ENCODE measurements at regions not wholly inside any gene's neighbourhood (a gene's known extent, or its start where the extent isn't known, plus 50 kb on each side); places are given as distances from the start of the nearest gene placed in this dataset.

GRCh38 chr6:20001286-20001685 lies 164.1 kb downstream of the ID4 start:
- Histone ChIP-seq H3K56ac (ENCODE audit: low read length) (no peak overlapping the region), H3K9ac (ENCODE audit: low read length) (no peak overlapping the region), H2BK15ac (replicated peaks; ENCODE audit: low read depth) (no peak overlapping the region), H2AK5ac (ENCODE audit: low read length) (no peak overlapping the region), H3K36me3 (ENCODE audit: control insufficient read depth, insufficient read depth, low read length) (no peaks in the 10 kb centered on the region), H2BK5ac (ENCODE audit: low read length) (no peak overlapping the region), H4K8ac (ENCODE audit: low read depth, low read length) (no peak overlapping the region), H3K4me1 (ENCODE audit: control insufficient read depth, low read depth, low read length) (no peaks in the 10 kb centered on the region), H3K79me2 (ENCODE audit: control insufficient read depth, insufficient read depth, low read length) (no peaks in the 10 kb centered on the region), H3K18ac (ENCODE audit: low read length) (no peak overlapping the region), H3K27ac (ENCODE audit: low read depth, low read length) (no peak overlapping the region), H3K4ac (ENCODE audit: low read depth, low read length) (no peak overlapping the region), H3K4me2 (ENCODE audit: low read length) (no peak overlapping the region), H2BK120ac (ENCODE audit: low read depth, low read length) (no peak overlapping the region), H4K5ac (ENCODE audit: low read length) (no peak overlapping the region), H3K79me1 (ENCODE audit: low read length) (no peaks in the 10 kb centered on the region), H3K23ac (ENCODE audit: low read length) (no peak overlapping the region), H3K4me3 (ENCODE audit: low read length) (no peak overlapping the region), H3K27me3 (ENCODE audit: insufficient read depth, low read length, poor library complexity) (no peaks in the 10 kb centered on the region)
- no peak for DNase-seq
- WGBS (ENCODE audit: extremely low coverage, insufficient coverage, low lambda C conversion rate), result no CpG with 5 or more reads among the region's 4 CpGs

GRCh38 chr6:20006037-20006436 lies 168.9 kb downstream of the ID4 start:
- Histone ChIP-seq H2BK120ac (ENCODE audit: low read depth, low read length) (no peak overlapping the region), H3K36me3 (ENCODE audit: control insufficient read depth, insufficient read depth, low read length) (no peaks in the 10 kb centered on the region), H3K79me1 (ENCODE audit: low read length) (no peaks in the 10 kb centered on the region), H2AK5ac (ENCODE audit: low read length) (no peak overlapping the region), H2BK5ac (ENCODE audit: low read length) (no peak overlapping the region), H3K18ac (ENCODE audit: low read length) (no peak overlapping the region), H3K4me3 (ENCODE audit: low read length) (no peak overlapping the region), H3K27ac (ENCODE audit: low read depth, low read length) (no peak overlapping the region), H3K79me2 (ENCODE audit: control insufficient read depth, insufficient read depth, low read length) (no peaks in the 10 kb centered on the region), H3K56ac (ENCODE audit: low read length) (no peak overlapping the region), H3K23ac (ENCODE audit: low read length) (no peak overlapping the region), H3K27me3 (ENCODE audit: insufficient read depth, low read length, poor library complexity) (no peaks in the 10 kb centered on the region), H3K4me1 (ENCODE audit: control insufficient read depth, low read depth, low read length) (no peaks in the 10 kb centered on the region), H4K8ac (ENCODE audit: low read depth, low read length) (no peak overlapping the region), H3K4me2 (ENCODE audit: low read length) (no peak overlapping the region), H3K4ac (ENCODE audit: low read depth, low read length) (no peak overlapping the region), H4K5ac (ENCODE audit: low read length) (no peak overlapping the region), H3K9ac (ENCODE audit: low read length) (no peak overlapping the region), H2BK15ac (replicated peaks; ENCODE audit: low read depth) (no peak overlapping the region)
- DNase-seq, result no peak
- WGBS (ENCODE audit: extremely low coverage, insufficient coverage, low lambda C conversion rate), result no CpG with 5 or more reads among the region's 2 CpGs

GRCh38 chr6:20008131-20008530 lies 171.0 kb downstream of the ID4 start:
- H2AK5ac ChIP-seq (ENCODE audit: low read length), result no peak overlapping the region

GRCh38 chr6:20013066-20013861 lies 176.1 kb downstream of the ID4 start:
- H3K23ac ChIP-seq (ENCODE audit: low read length), result no peak overlapping the region
- H3K36me3 ChIP-seq (ENCODE audit: control insufficient read depth, insufficient read depth, low read length), result no peaks in the 10 kb centered on the region
- no peak overlapping the region for H2AK5ac ChIP-seq (ENCODE audit: low read length)
- no CpG with 5 or more reads among the region's 13 CpGs for WGBS (ENCODE audit: extremely low coverage, insufficient coverage, low lambda C conversion rate)
- no peak overlapping the region for H3K4me3 ChIP-seq (ENCODE audit: low read length)
- no peaks in the 10 kb centered on the region for H3K4me1 ChIP-seq (ENCODE audit: control insufficient read depth, low read depth, low read length)
- H3K79me1 ChIP-seq (ENCODE audit: low read length), result no peaks in the 10 kb centered on the region
- H3K9ac ChIP-seq (ENCODE audit: low read length), result no peak overlapping the region
- no peak overlapping the region for H3K4me2 ChIP-seq (ENCODE audit: low read length)
- DNase-seq, result no peak
- H3K18ac ChIP-seq (ENCODE audit: low read length), result no peak overlapping the region
- no peak overlapping the region for H2BK120ac ChIP-seq (ENCODE audit: low read depth, low read length)
- no peak overlapping the region for H2BK15ac ChIP-seq (replicated peaks; ENCODE audit: low read depth)
- H3K79me2 ChIP-seq (ENCODE audit: control insufficient read depth, insufficient read depth, low read length), result no peaks in the 10 kb centered on the region
- H3K27me3 ChIP-seq (ENCODE audit: insufficient read depth, low read length, poor library complexity), result no peaks in the 10 kb centered on the region
- no peak overlapping the region for H3K27ac ChIP-seq (ENCODE audit: low read depth, low read length)
- no peak overlapping the region for H3K4ac ChIP-seq (ENCODE audit: low read depth, low read length)
- H4K8ac ChIP-seq (ENCODE audit: low read depth, low read length), result no peak overlapping the region
- H2BK5ac ChIP-seq (ENCODE audit: low read length), result no peak overlapping the region
- no peak overlapping the region for H4K5ac ChIP-seq (ENCODE audit: low read length)
- no peak overlapping the region for H3K56ac ChIP-seq (ENCODE audit: low read length)

More at GRCh38 chr6:20008131-20008530, 171.0 kb downstream of the ID4 start:
- Histone ChIP-seq H3K9ac (ENCODE audit: low read length) (no peak overlapping the region), H2BK5ac (ENCODE audit: low read length) (no peak overlapping the region), H3K4ac (ENCODE audit: low read depth, low read length) (no peak overlapping the region), H3K4me3 (ENCODE audit: low read length) (no peak overlapping the region), H3K36me3 (ENCODE audit: control insufficient read depth, insufficient read depth, low read length) (no peaks in the 10 kb centered on the region), H2BK120ac (ENCODE audit: low read depth, low read length) (no peak overlapping the region), H3K27ac (ENCODE audit: low read depth, low read length) (no peak overlapping the region), H3K56ac (ENCODE audit: low read length) (no peak overlapping the region), H3K4me2 (ENCODE audit: low read length) (no peak overlapping the region), H3K18ac (ENCODE audit: low read length) (no peak overlapping the region), H3K79me2 (ENCODE audit: control insufficient read depth, insufficient read depth, low read length) (no peaks in the 10 kb centered on the region), H3K27me3 (ENCODE audit: insufficient read depth, low read length, poor library complexity) (no peaks in the 10 kb centered on the region), H3K4me1 (ENCODE audit: control insufficient read depth, low read depth, low read length) (no peaks in the 10 kb centered on the region), H2BK15ac (replicated peaks; ENCODE audit: low read depth) (no peak overlapping the region), H4K8ac (ENCODE audit: low read depth, low read length) (no peak overlapping the region), H4K5ac (ENCODE audit: low read length) (no peak overlapping the region), H3K23ac (ENCODE audit: low read length) (no peak overlapping the region), H3K79me1 (ENCODE audit: low read length) (no peaks in the 10 kb centered on the region)
- no peak for DNase-seq
- no CpG with 5 or more reads among the region's 1 CpG for WGBS (ENCODE audit: extremely low coverage, insufficient coverage, low lambda C conversion rate)

DNA sequence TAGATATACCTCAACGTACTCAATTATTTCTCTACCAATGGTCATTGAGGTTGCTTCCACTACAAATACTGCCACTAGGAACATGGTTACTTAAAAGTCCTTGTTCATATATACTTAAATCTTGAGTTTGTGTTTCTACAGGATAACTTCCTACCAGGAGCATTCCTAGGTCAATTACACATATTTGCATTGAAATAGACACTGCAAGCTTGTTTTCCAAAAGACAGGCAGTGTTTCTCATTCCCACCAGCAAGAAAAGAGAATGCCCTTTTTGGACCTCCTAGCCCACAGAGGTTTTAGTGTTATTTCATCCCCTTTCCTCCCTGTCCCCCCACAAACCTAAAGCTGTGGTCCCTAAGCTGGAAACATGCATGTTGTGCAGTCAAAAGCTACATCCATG lies 177.3 kb downstream of the ID4 start:
- H3K4ac ChIP-seq (ENCODE audit: low read depth, low read length), result no peak overlapping the region
- no peaks in the 10 kb centered on the region for H3K79me1 ChIP-seq (ENCODE audit: low read length)
- H3K36me3 ChIP-seq (ENCODE audit: control insufficient read depth, insufficient read depth, low read length), result no peaks in the 10 kb centered on the region
- WGBS (ENCODE audit: extremely low coverage, insufficient coverage, low lambda C conversion rate), result no CpG with 5 or more reads among the region's 1 CpG
- no peak overlapping the region for H3K56ac ChIP-seq (ENCODE audit: low read length)
- H3K9ac ChIP-seq (ENCODE audit: low read length), result no peak overlapping the region
- H3K4me3 ChIP-seq (ENCODE audit: low read length), result no peak overlapping the region
- no peak overlapping the region for H2BK15ac ChIP-seq (replicated peaks; ENCODE audit: low read depth)
- no peak overlapping the region for H3K4me2 ChIP-seq (ENCODE audit: low read length)
- no peak overlapping the region for H2BK120ac ChIP-seq (ENCODE audit: low read depth, low read length)
- H3K23ac ChIP-seq (ENCODE audit: low read length), result no peak overlapping the region
- no peak overlapping the region for H2AK5ac ChIP-seq (ENCODE audit: low read length)
- no peaks in the 10 kb centered on the region for H3K79me2 ChIP-seq (ENCODE audit: control insufficient read depth, insufficient read depth, low read length)
- H4K5ac ChIP-seq (ENCODE audit: low read length), result no peak overlapping the region
- H3K4me1 ChIP-seq (ENCODE audit: control insufficient read depth, low read depth, low read length), result no peaks in the 10 kb centered on the region
- H3K18ac ChIP-seq (ENCODE audit: low read length), result no peak overlapping the region
- no peak overlapping the region for H3K27ac ChIP-seq (ENCODE audit: low read depth, low read length)
- no peak overlapping the region for H2BK5ac ChIP-seq (ENCODE audit: low read length)
- no peak overlapping the region for H4K8ac ChIP-seq (ENCODE audit: low read depth, low read length)
- no peaks in the 10 kb centered on the region for H3K27me3 ChIP-seq (ENCODE audit: insufficient read depth, low read length, poor library complexity)
- DNase-seq, result no peak

DNA sequence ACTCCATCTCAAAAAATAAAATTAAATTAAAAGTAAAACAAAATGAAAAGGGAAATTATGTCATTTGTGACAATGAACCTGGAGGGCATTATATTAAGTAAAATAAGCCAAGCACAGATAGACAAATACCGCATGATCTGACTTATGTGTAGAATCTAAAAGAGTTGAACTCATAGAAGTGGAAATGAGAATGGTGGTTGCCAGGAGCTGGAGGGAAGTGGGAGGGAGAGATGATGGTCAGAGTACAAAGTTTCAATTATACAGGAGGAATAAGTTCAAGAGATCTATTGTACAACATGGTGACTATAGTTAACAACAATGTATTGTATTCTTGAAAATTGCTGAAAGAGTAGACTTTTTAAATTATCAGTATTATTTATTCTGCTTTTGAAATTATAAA lies 183.4 kb downstream of the ID4 start:
- no peak overlapping the region for H4K8ac ChIP-seq (ENCODE audit: low read depth, low read length)

More for the DNA sequence above, 183.4 kb downstream of the ID4 start:
- no peak overlapping the region for H2BK5ac ChIP-seq (ENCODE audit: low read length)
- H3K4ac ChIP-seq (ENCODE audit: low read depth, low read length), result no peak overlapping the region
- no peak overlapping the region for H3K9ac ChIP-seq (ENCODE audit: low read length)
- H3K36me3 ChIP-seq (ENCODE audit: control insufficient read depth, insufficient read depth, low read length), result no peaks in the 10 kb centered on the region
- no peaks in the 10 kb centered on the region for H3K79me1 ChIP-seq (ENCODE audit: low read length)
- no peaks in the 10 kb centered on the region for H3K79me2 ChIP-seq (ENCODE audit: control insufficient read depth, insufficient read depth, low read length)
- no peak overlapping the region for H3K56ac ChIP-seq (ENCODE audit: low read length)
- H3K4me3 ChIP-seq (ENCODE audit: low read length), result no peak overlapping the region
- no CpG with 5 or more reads among the region's 1 CpG for WGBS (ENCODE audit: extremely low coverage, insufficient coverage, low lambda C conversion rate)
- no peak overlapping the region for H2AK5ac ChIP-seq (ENCODE audit: low read length)
- no peak overlapping the region for H3K23ac ChIP-seq (ENCODE audit: low read length)
- DNase-seq, result no peak
- H3K4me1 ChIP-seq (ENCODE audit: control insufficient read depth, low read depth, low read length), result no peaks in the 10 kb centered on the region
- H3K18ac ChIP-seq (ENCODE audit: low read length), result no peak overlapping the region
- no peak overlapping the region for H3K4me2 ChIP-seq (ENCODE audit: low read length)
- H2BK120ac ChIP-seq (ENCODE audit: low read depth, low read length), result no peak overlapping the region
- no peak overlapping the region for H2BK15ac ChIP-seq (replicated peaks; ENCODE audit: low read depth)
- H4K5ac ChIP-seq (ENCODE audit: low read length), result no peak overlapping the region
- H3K27me3 ChIP-seq (ENCODE audit: insufficient read depth, low read length, poor library complexity), result no peaks in the 10 kb centered on the region
- no peak overlapping the region for H3K27ac ChIP-seq (ENCODE audit: low read depth, low read length)

Data from mesendoderm (in vitro differentiated cells).